Sigmoid colon (tissue), 4 donors: ENCODE measurements at regions not wholly inside any gene's neighbourhood (a gene's known extent, or its start where the extent isn't known, plus 50 kb on each side); places are given as distances from the start of the nearest gene placed in this dataset.

Experiments used
- CTCF ChIP-seq, 4 experiments: fragments of 450-650 bp in 3 of 4; fragments of 200-600 bp in 1 of 4; IDR thresholded peaks; one replicate each; pipeline ENCODE4 v1.5.1; 2016 to 2019; ENCODE audit warnings: antibody characterized with exemption in 4 of 4, mild to moderate bottlenecking in 3 of 4, moderate library complexity in 2 of 4
- EP300 ChIP-seq, 4 donors: sonication (generic); formaldehyde crosslinking; IDR thresholded peaks; one replicate each; pipeline ENCODE4 v1.6.1; 2017; ENCODE audit warnings: antibody characterized with exemption in 4 of 4
- POLR2A ChIP-seq, 2 donors: fragments of 450-650 bp; IDR thresholded peaks; one replicate each; pipeline ENCODE4 v1.6.1; 2016; ENCODE audit warnings: antibody characterized with exemption in 2 of 2, mild to moderate bottlenecking in 2 of 2, moderate library complexity in 2 of 2
- POLR2AphosphoS5 ChIP-seq, 4 donors: sonication (generic); formaldehyde crosslinking; IDR thresholded peaks; one replicate each; pipeline ENCODE4 v1.6.1; 2017; ENCODE audit warnings: antibody characterized with exemption in 4 of 4

- TF ChIP-seq CTCF (IDR thresholded peaks at IDR 0.05) (no peak), EP300 (IDR thresholded peaks at IDR 0.05) (no peak), POLR2A (IDR thresholded peaks at IDR 0.05) (no peak), POLR2AphosphoS5 (IDR thresholded peaks at IDR 0.05) (no peak)
Observed at GRCh38 chr4:54937501-54937900, 187.9 kb downstream of the KDR start.
